Transverse colon (tissue), 4 donors: ENCODE measurements at regions not wholly inside any gene's neighbourhood (a gene's known extent, or its start where the extent isn't known, plus 50 kb on each side); places are given as distances from the start of the nearest gene placed in this dataset.

ENCODE experiments used
- DNase-seq: peaks from one replicate; pipeline ENCODE4 v3.0.0-alpha.2; 2019
- H3K27ac ChIP-seq, 4 donors: fragments of 200-600 bp; sonication (generic); 2 replicates each; pipeline ENCODE4 v1.5.1; 2016 to 2018; ENCODE audit warnings: inconsistent platforms in 4 of 4
- H3K27me3 ChIP-seq: fragments of 200-600 bp; sonication (generic); 2 replicates; pipeline ENCODE4 v1.5.1; 2017; ENCODE audit warnings: inconsistent platforms
- H3K36me3 ChIP-seq, 4 donors: fragments of 200-600 bp; sonication (generic); 2 replicates each; pipeline ENCODE4 v1.5.1; 2017 to 2019; ENCODE audit warnings: inconsistent platforms in 4 of 4
- H3K4me1 ChIP-seq, 4 donors: fragments of 200-600 bp; sonication (generic); 2 replicates each; pipeline ENCODE4 v1.5.1; 2017 to 2020; ENCODE audit warnings: inconsistent platforms in 4 of 4
- H3K4me3 ChIP-seq, 4 donors: fragments of 200-600 bp; sonication (generic); 1 replicate in 1 of 4; 2 replicates in 3 of 4; pipeline versions ENCODE4 v1.5.1 to v1.6.1; 2017 to 2019; ENCODE audit warnings: inconsistent platforms in 4 of 4
- H3K9me3 ChIP-seq, 2 donors: fragments of 200-600 bp; sonication (generic); 2 replicates each; pipeline ENCODE4 v1.5.1; 2017 to 2019; ENCODE audit warnings: inconsistent platforms in 2 of 2
- EP300 ChIP-seq: sonication (generic); formaldehyde crosslinking; IDR thresholded peaks from one replicate; pipeline ENCODE4 v1.6.1; 2017; ENCODE audit warnings: antibody characterized with exemption, low read depth
- POLR2A ChIP-seq: fragments of 450-650 bp; IDR thresholded peaks from one replicate; pipeline ENCODE4 v1.6.1; 2016; ENCODE audit warnings: antibody characterized with exemption, mild to moderate bottlenecking, moderate library complexity
- POLR2AphosphoS5 ChIP-seq, 3 donors: sonication (generic); formaldehyde crosslinking; IDR thresholded peaks; one replicate each; pipeline ENCODE4 v1.6.1; 2016; ENCODE audit warnings: antibody characterized with exemption in 3 of 3
- WGBS, 2 donors: methylation state at CpG; one replicate each; pipeline ENCODE4 v1.1.5; 2018; ENCODE audit warnings: low coverage in 1 of 2; 5-methylcytosine and 5-hydroxymethylcytosine counted together
- in situ Hi-C, 4 donors: fragments of 200-750 bp; cut with MboI; loops; one replicate each; pipeline versions ENCODE4 v1.15.0 to v1.15.1; 2017; ENCODE audit warnings: low sequenced_read_pairs in 3 of 4, low pct_ligation_motif_present in 1 of 4, low pct_unique_long_range_greater_than_20kb in 1 of 4
- intact Hi-C: fragments of 100-400 bp; cut with DNase I; formaldehyde crosslinking; loops from one replicate; pipeline ENCODE4 v1.15.1; 2023; ENCODE audit warnings: low total_unique reads
- TF ChIP-seq, protein P1 (sequence below), 5 experiments: fragments of 200-600 bp in 3 of 5; fragments of 450-650 bp in 2 of 5; sonication (generic) in 3 of 5; IDR thresholded peaks; 1 replicate in 2 of 5; 2 replicates in 3 of 5; pipeline ENCODE4 v1.5.1; 2016 to 2017; ENCODE audit warnings: antibody characterized with exemption in 5 of 5, inconsistent platforms in 3 of 5, mild to moderate bottlenecking in 2 of 5, moderate library complexity in 1 of 5

DNA sequence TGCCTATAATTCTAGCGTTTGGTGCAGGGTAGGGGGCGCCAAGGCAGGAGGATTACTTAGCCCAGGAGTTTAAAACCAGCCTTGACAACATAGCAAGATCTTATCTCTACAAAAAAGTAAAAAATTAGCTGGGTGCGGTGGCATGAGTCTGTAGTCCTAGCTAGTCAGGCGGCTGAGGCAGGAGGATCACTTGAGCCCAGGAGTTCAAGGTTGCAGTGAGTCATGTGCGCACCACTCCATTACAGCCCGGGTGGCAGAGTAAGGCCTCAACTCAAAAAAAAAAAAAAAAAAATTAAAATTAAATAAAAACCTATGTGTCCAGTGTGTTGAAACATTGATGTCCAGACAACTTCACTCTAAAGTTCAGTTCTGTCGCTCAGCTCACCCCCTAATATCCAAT is 78.2 kb upstream of the SOX2 start:
- intact Hi-C loops: no loop called here
- in situ Hi-C loops: no loop called here
- H3K36me3 ChIP-seq: no peaks in the 10 kb centered on the region
- H3K27ac ChIP-seq: no peak overlapping the region
- no peaks in the 10 kb centered on the region for H3K9me3 ChIP-seq
- no peak for TF ChIP-seq POLR2A
- H3K4me3 ChIP-seq: no peak overlapping the region
- WGBS, 2 donors: 86 to 93% methylated on average over 5 to 7 of the region's 7 CpGs
- no peak for DNase-seq
- no peaks in the 10 kb centered on the region for H3K27me3 ChIP-seq
- no peaks in the 10 kb centered on the region for H3K4me1 ChIP-seq

DNA sequence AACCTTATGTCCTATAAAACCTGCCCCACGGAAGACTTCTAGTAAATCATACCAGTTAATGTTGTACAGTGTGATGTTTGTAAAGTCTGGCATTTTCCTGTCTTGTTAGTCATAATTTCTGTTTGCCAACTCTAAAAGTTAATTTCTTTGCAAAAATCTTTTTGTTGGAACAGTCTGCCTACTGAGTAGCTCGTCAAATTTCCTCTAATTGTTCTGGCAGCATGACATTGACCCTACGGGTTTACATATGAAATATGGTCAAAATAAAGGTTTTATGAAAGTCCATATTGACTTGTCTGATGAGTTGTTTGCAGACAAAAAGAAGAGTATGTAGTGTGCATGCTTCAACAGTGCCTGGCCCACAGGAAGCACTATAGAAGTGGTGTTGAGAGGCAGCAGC is 79.8 kb upstream of the SOX2 start:
- no peak overlapping the region for H3K4me3 ChIP-seq
- H3K27ac ChIP-seq: no peak overlapping the region
- TF ChIP-seq POLR2A (no peak), POLR2AphosphoS5 (IDR thresholded peaks at IDR 0.05) (no peak), EP300 (no peak)
- TF ChIP-seq, protein P1, sequence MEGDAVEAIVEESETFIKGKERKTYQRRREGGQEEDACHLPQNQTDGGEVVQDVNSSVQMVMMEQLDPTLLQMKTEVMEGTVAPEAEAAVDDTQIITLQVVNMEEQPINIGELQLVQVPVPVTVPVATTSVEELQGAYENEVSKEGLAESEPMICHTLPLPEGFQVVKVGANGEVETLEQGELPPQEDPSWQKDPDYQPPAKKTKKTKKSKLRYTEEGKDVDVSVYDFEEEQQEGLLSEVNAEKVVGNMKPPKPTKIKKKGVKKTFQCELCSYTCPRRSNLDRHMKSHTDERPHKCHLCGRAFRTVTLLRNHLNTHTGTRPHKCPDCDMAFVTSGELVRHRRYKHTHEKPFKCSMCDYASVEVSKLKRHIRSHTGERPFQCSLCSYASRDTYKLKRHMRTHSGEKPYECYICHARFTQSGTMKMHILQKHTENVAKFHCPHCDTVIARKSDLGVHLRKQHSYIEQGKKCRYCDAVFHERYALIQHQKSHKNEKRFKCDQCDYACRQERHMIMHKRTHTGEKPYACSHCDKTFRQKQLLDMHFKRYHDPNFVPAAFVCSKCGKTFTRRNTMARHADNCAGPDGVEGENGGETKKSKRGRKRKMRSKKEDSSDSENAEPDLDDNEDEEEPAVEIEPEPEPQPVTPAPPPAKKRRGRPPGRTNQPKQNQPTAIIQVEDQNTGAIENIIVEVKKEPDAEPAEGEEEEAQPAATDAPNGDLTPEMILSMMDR (IDR thresholded peaks at IDR 0.05): no peak
- H3K27me3 ChIP-seq: no peaks in the 10 kb centered on the region
- no peaks in the 10 kb centered on the region for H3K36me3 ChIP-seq
- intact Hi-C loops (no loop called here), in situ Hi-C loops (no loop called here)
- no peaks in the 10 kb centered on the region for H3K4me1 ChIP-seq
- no peak for DNase-seq
- no peaks in the 10 kb centered on the region for H3K9me3 ChIP-seq
- WGBS, 2 donors: 57 to 58% methylated on average over 2 to 3 of the region's 3 CpGs

DNA sequence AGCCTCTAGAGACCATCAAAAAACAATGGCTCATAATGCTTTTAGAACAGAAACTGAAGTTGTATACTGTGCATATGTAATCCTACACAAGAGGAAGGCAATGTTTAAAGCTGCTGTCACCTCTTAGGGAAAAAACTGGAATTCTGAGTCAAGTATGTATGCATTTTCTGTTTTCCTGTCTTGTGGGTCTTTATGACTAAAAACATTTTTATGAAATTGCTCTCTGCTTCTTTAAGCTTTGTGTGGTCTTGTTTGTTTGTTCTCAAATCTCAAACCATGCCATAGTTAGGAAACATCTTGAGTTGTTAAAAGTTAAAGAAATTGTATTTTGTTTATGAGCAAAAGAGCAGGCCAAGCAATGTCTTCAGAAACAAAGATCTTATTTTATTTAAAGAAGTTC is 80.9 kb upstream of the SOX2 start:
- in situ Hi-C loops (no loop called here), intact Hi-C loops (no loop called here)
- TF ChIP-seq EP300 (no peak), POLR2A (no peak), POLR2AphosphoS5 (IDR thresholded peaks at IDR 0.05) (no peak)
- TF ChIP-seq, protein P1 (IDR thresholded peaks at IDR 0.05): no peak
- H3K4me3 ChIP-seq: no peak overlapping the region
- no peaks in the 10 kb centered on the region for H3K4me1 ChIP-seq
- no peak for DNase-seq
- no peaks in the 10 kb centered on the region for H3K36me3 ChIP-seq
- H3K9me3 ChIP-seq: no peaks in the 10 kb centered on the region
- no peaks in the 10 kb centered on the region for H3K27me3 ChIP-seq
- H3K27ac ChIP-seq: no peak overlapping the region

DNA sequence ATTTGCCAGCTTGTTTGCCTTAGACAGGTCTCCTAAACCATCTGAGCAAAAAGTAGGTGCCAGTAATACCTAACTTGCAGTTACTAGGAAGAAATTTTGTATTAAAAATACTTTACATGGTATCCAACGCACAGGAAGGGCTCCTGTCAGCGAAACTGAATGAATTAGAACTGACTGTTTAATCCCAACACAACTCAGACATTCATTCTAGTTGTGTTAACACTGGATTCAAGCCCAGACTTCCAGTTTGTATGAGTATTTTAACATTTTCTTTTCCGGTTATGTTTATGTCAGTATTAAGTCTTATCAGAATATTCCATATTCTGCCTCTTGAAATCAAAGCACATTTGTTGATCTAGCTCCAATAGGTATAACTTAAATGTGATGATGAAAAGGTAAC is 82.0 kb upstream of the SOX2 start:
- no peak for DNase-seq
- intact Hi-C loops (no loop called here), in situ Hi-C loops (no loop called here)
- WGBS, 2 donors: 67 to 68% methylated on average over 3 of the region's 3 CpGs
- TF ChIP-seq POLR2AphosphoS5 (IDR thresholded peaks at IDR 0.05): no peak
- TF ChIP-seq, protein P1 (IDR thresholded peaks at IDR 0.05): no peak
- TF ChIP-seq EP300: no peak
- TF ChIP-seq POLR2A: no peak
- H3K36me3 ChIP-seq: no peaks in the 10 kb centered on the region
- no peaks in the 10 kb centered on the region for H3K27me3 ChIP-seq
- no peak overlapping the region for H3K27ac ChIP-seq
- H3K4me1 ChIP-seq: no peaks in the 10 kb centered on the region
- H3K4me3 ChIP-seq: no peak overlapping the region
- no peaks in the 10 kb centered on the region for H3K9me3 ChIP-seq

DNA sequence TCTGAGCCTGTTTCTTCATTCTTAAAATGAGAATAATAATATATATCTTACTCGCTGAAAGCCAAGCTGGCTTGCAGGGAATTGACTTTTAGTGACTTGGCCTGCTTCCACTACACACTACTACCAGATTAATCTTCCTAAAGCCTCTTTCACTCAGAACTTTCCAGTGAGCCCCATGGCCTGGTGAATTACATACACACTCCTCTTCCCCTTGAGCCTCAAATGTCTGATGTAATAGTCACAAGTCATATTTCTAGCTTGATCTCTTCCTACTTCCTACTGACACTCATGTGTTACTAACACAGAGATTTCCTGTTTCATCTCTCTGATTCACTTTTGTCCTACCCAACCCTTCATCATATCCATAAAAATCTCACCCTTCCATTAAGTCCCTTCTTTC is 82.7 kb upstream of the SOX2 start:
- in situ Hi-C loops: no loop called here
- no peak for TF ChIP-seq POLR2A
- TF ChIP-seq, protein P1 (IDR thresholded peaks at IDR 0.05): no peak
- TF ChIP-seq EP300: no peak
- no peak for TF ChIP-seq POLR2AphosphoS5 (IDR thresholded peaks at IDR 0.05)
- Histone ChIP-seq H3K36me3 (no peaks in the 10 kb centered on the region), H3K9me3 (no peaks in the 10 kb centered on the region), H3K4me1 (no peaks in the 10 kb centered on the region), H3K27me3 (no peaks in the 10 kb centered on the region), H3K27ac (no peak overlapping the region), H3K4me3 (no peak overlapping the region)
- 93% methylated on average over 1 of the region's 1 CpG; no CpG with 5 or more reads in 1 of the 2 donors for WGBS, 2 donors
- DNase-seq: no peak
- intact Hi-C loops: no loop called here
